Neural cell (in vitro differentiated cells): ENCODE measurements at regions not wholly inside any gene's neighbourhood (a gene's known extent, or its start where the extent isn't known, plus 50 kb on each side); places are given as distances from the start of the nearest gene placed in this dataset.

Experiments
- H2AFZ ChIP-seq: fragments of 200-600, 300-800 bp; sonication (generic), shearing (Covaris generic); 2 replicates; pipeline ENCODE4 v1.6.0; 2014; ENCODE audit warnings: low read depth, mild to moderate bottlenecking, antibody characterized with exemption, low read length, moderate library complexity
- H3F3A ChIP-seq: fragments of 200-600 bp; shearing (Covaris generic); 2 replicates; pipeline ENCODE4 v1.6.1; 2016; ENCODE audit warnings: mild to moderate bottlenecking, moderate library complexity, mixed read lengths, antibody characterized with exemption, low read length; ENCODE audit not compliant: insufficient read depth, poor library complexity, severe bottlenecking
- H3K27ac ChIP-seq: fragments of 200-600, 300-800 bp; sonication (generic), shearing (Covaris generic); 2 replicates; pipeline ENCODE4 v1.5.1; 2014; ENCODE audit warnings: mild to moderate bottlenecking, low read length, moderate library complexity
- H3K27me3 ChIP-seq: fragments of 300-800, 200-600 bp; sonication (generic), shearing (Covaris generic); 2 replicates; pipeline ENCODE4 v1.6.0; 2014; ENCODE audit warnings: mild to moderate bottlenecking, low read depth, low read length, moderate library complexity; ENCODE audit not compliant: insufficient read depth
- H3K36me3 ChIP-seq: fragments of 300-800, 200-600 bp; sonication (generic), shearing (Covaris generic); 2 replicates; pipeline ENCODE4 v1.5.1; 2014; ENCODE audit warnings: mild to moderate bottlenecking, antibody characterized with exemption, low read length, moderate library complexity; ENCODE audit not compliant: insufficient read depth
- H3K4me2 ChIP-seq: fragments of 300-800, 200-600 bp; sonication (generic), shearing (Covaris generic); 2 replicates; pipeline ENCODE4 v1.6.0; 2014; ENCODE audit warnings: mild to moderate bottlenecking, low read length
- H3K4me3 ChIP-seq: fragments of 300-800, 200-600 bp; sonication (generic), shearing (Covaris generic); 2 replicates; pipeline ENCODE4 v1.5.1; 2014; ENCODE audit warnings: mild to moderate bottlenecking, low read length, moderate library complexity
- H3K79me2 ChIP-seq: fragments of 200-600 bp; shearing (Covaris generic); replicated peaks from 2 replicates; pipeline ENCODE4 v1.6.0; 2014; ENCODE audit warnings: mild to moderate bottlenecking, low read length, moderate library complexity; ENCODE audit not compliant: insufficient read depth
- H3K9ac ChIP-seq: fragments of 300-800, 200-600 bp; sonication (generic), shearing (Covaris generic); 2 replicates; pipeline ENCODE4 v1.6.1; 2016; ENCODE audit warnings: mild to moderate bottlenecking, low read length, mixed read lengths
- H3K9me2 ChIP-seq: fragments of 200-600 bp; shearing (Covaris generic); 2 replicates; pipeline ENCODE4 v1.6.1; 2016; ENCODE audit warnings: mild to moderate bottlenecking, low read length, mixed read lengths; ENCODE audit not compliant: insufficient read depth
- H3K9me3 ChIP-seq: fragments of 200-600, 300-800 bp; sonication (generic), shearing (Covaris generic); 2 replicates; pipeline ENCODE4 v1.6.1; 2016; ENCODE audit warnings: mild to moderate bottlenecking, mixed run types, low read length, moderate library complexity, mixed read lengths
- H4K20me1 ChIP-seq: fragments of 200-600 bp; shearing (Covaris generic); 2 replicates; pipeline ENCODE4 v1.6.1; 2016; ENCODE audit warnings: mild to moderate bottlenecking, mixed run types; ENCODE audit not compliant: insufficient read depth
- CTCF ChIP-seq: fragments of 450-650 bp; IDR thresholded peaks from 2 replicates; pipeline ENCODE4 v1.5.1; 2014; ENCODE audit warnings: antibody characterized with exemption, mild to moderate bottlenecking, moderate library complexity; ENCODE audit not compliant: poor library complexity, severe bottlenecking
- EZH2 ChIP-seq: fragments of 200-600, 300-800 bp; shearing (Covaris generic), sonication (generic); IDR thresholded peaks from 2 replicates; pipeline ENCODE4 v1.6.1; 2014; ENCODE audit warnings: antibody characterized with exemption, low read length, borderline replicate concordance, mild to moderate bottlenecking; ENCODE audit not compliant: insufficient read depth, poor library complexity, severe bottlenecking
- MXI1 ChIP-seq: fragments of 450-650 bp; conservative IDR thresholded peaks from 2 replicates; pipeline ENCODE4 v1.6.1; 2014; ENCODE audit warnings: antibody characterized with exemption, mild to moderate bottlenecking; ENCODE audit not compliant: poor library complexity, severe bottlenecking
- RAD21 ChIP-seq: fragments of 450-650 bp; conservative IDR thresholded peaks from 2 replicates; pipeline ENCODE4 v1.6.1; 2014; ENCODE audit warnings: antibody characterized with exemption, mild to moderate bottlenecking, moderate library complexity
- REST ChIP-seq: IDR thresholded peaks from 2 replicates; pipeline ENCODE4 v1.6.1; 2012; ENCODE audit warnings: borderline replicate concordance
- TAF1 ChIP-seq: IDR thresholded peaks from 2 replicates; pipeline ENCODE4 v1.6.1; 2012; ENCODE audit warnings: low read depth

GRCh38 chr5:18032744-18033143 is 398.5 kb downstream of the TAF11L14 start:
- TF ChIP-seq REST (no peak), EZH2 (no peak), CTCF (no peak)
- Histone ChIP-seq H3K9me3 (no peaks in the 10 kb centered on the region), H3K36me3 (no peaks in the 10 kb centered on the region), H2AFZ (no peak overlapping the region), H3F3A (no peaks in the 10 kb centered on the region), H3K27ac (no peak overlapping the region), H3K27me3 (no peaks in the 10 kb centered on the region), H4K20me1 (no peaks in the 10 kb centered on the region), H3K4me2 (no peak overlapping the region), H3K79me2 (no peaks in the 10 kb centered on the region), H3K4me3 (no peak overlapping the region), H3K9ac (no peak overlapping the region), H3K9me2 (no peaks in the 10 kb centered on the region)

GRCh38 chr5:18036531-18036930 is 402.3 kb downstream of the TAF11L14 start:
- Histone ChIP-seq H3F3A (no peaks in the 10 kb centered on the region), H3K4me3 (no peak overlapping the region), H2AFZ (no peak overlapping the region), H3K9ac (no peak overlapping the region), H3K4me2 (no peak overlapping the region), H3K9me3 (no peaks in the 10 kb centered on the region), H3K79me2 (no peaks in the 10 kb centered on the region), H3K36me3 (no peaks in the 10 kb centered on the region), H3K9me2 (no peaks in the 10 kb centered on the region), H4K20me1 (no peaks in the 10 kb centered on the region), H3K27me3 (no peaks in the 10 kb centered on the region), H3K27ac (no peak overlapping the region)
- TF ChIP-seq RAD21 = no peak
- TF ChIP-seq MXI1 = no peak

- Histone ChIP-seq H3K4me2 (no peak overlapping the region), H3K79me2 (no peaks in the 10 kb centered on the region), H3K9me3 (no peaks in the 10 kb centered on the region), H3K27ac (no peak overlapping the region), H3K4me3 (no peak overlapping the region), H3K9ac (no peak overlapping the region), H3K9me2 (no peaks in the 10 kb centered on the region), H3F3A (no peaks in the 10 kb centered on the region), H3K27me3 (no peaks in the 10 kb centered on the region), H2AFZ (no peak overlapping the region), H4K20me1 (no peaks in the 10 kb centered on the region), H3K36me3 (no peaks in the 10 kb centered on the region)
- TF ChIP-seq CTCF = no peak
- no peak for TF ChIP-seq MXI1
- TF ChIP-seq TAF1 = no peak
These were observed 403.5 kb downstream of the TAF11L14 start for GRCh38 chr5:18037718-18038117.
